Keratinocyte (primary cell): ENCODE measurements at regions not wholly inside any gene's neighbourhood (a gene's known extent, or its start where the extent isn't known, plus 50 kb on each side); places are given as distances from the start of the nearest gene placed in this dataset.

Source experiments
- EZH2 ChIP-seq: IDR thresholded peaks from one replicate; pipeline ENCODE4 v1.6.1; 2012; ENCODE audit warnings: inconsistent platforms, mild to moderate bottlenecking, low read length, moderate library complexity
- TF ChIP-seq, protein P1 (sequence below), 3 experiments: IDR thresholded peaks in 1 of 3; conservative IDR thresholded peaks in 1 of 3; optimal IDR thresholded peaks in 1 of 3; 2 replicates in 2 of 3; 3 replicates in 1 of 3; pipeline versions ENCODE3 to v1.5.1; 2011; ENCODE audit warnings: low read length in 3 of 3, mild to moderate bottlenecking in 3 of 3, moderate library complexity in 2 of 3, control low read depth in 1 of 3, inconsistent platforms in 1 of 3; ENCODE audit not compliant: insufficient read depth in 2 of 3; ENCODE audit errors: extremely low read depth in 1 of 3

- TF ChIP-seq, protein P1, sequence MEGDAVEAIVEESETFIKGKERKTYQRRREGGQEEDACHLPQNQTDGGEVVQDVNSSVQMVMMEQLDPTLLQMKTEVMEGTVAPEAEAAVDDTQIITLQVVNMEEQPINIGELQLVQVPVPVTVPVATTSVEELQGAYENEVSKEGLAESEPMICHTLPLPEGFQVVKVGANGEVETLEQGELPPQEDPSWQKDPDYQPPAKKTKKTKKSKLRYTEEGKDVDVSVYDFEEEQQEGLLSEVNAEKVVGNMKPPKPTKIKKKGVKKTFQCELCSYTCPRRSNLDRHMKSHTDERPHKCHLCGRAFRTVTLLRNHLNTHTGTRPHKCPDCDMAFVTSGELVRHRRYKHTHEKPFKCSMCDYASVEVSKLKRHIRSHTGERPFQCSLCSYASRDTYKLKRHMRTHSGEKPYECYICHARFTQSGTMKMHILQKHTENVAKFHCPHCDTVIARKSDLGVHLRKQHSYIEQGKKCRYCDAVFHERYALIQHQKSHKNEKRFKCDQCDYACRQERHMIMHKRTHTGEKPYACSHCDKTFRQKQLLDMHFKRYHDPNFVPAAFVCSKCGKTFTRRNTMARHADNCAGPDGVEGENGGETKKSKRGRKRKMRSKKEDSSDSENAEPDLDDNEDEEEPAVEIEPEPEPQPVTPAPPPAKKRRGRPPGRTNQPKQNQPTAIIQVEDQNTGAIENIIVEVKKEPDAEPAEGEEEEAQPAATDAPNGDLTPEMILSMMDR (optimal IDR thresholded peaks at IDR 0.05 in 1 of 3, IDR thresholded peaks at IDR 0.05 in 1 of 3, conservative IDR thresholded peaks at IDR 0.05 in 1 of 3; ENCODE audit: extremely low read depth in 1 of 3, insufficient read depth in 2 of 3, low read length in 3 of 3): no peak
- no peak for TF ChIP-seq EZH2
Measured at GRCh38 chr1:225710804-225711203, 57.9 kb upstream of the ENAH start.
